Skeletal muscle cell (primary cell): ENCODE measurements at regions not wholly inside any gene's neighbourhood (a gene's known extent, or its start where the extent isn't known, plus 50 kb on each side); places are given as distances from the start of the nearest gene placed in this dataset.
A peak's percentile ranks its signal among the peaks of the same experiment; 100 is the strongest.

Experiments
- DNase-seq: peaks from one replicate; pipeline ENCODE4 v3.0.0-alpha.2; 2010; ENCODE audit warnings: low read depth
- H3K4me3 ChIP-seq: 2 replicates; pipeline ENCODE4 v1.5.1; 2011; ENCODE audit warnings: low read depth, mild to moderate bottlenecking, control low read depth, low read length, moderate library complexity

DNA sequence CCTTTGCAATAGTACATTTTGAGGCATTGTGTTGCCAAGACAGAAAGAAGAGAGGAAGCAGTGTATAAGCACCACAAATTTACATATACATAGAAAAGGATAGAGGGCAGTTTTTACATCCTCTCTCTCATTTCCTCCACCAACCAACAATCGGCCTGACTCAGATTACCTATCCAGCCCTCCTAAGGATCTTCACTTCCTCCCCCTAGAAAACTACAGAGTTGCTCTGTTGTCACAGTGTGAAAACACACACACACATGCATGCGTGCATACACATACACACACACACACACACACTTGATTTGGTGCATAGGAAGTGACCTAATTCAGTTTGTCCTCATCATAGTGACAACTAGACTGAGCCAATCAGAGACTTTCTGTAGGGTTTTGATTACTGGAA is 98.8 kb upstream of the SPRY1 start:
- DNase-seq, result no peak
- no peak overlapping the region for H3K4me3 ChIP-seq

DNA sequence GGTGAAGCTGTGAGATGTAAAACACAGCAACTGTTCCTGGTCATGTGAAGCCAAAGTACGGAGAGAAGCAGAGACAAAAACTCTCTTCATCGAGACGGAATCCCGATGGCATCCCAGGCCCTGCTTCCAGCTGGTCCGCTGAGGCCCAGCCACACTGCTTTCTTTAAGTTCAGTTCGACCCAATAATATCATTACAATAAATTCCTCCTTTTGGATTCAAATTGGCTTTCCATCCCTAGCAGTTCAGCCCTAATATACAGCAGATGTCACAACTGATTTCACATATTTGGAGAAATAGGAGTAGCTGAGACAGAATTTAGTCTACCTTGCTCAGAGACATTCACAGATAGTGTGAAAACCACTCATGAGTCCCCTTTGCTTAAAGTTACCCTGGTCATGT is 98.3 kb upstream of the SPRY1 start:
- no peak overlapping the region for H3K4me3 ChIP-seq
- no peak for DNase-seq

DNA sequence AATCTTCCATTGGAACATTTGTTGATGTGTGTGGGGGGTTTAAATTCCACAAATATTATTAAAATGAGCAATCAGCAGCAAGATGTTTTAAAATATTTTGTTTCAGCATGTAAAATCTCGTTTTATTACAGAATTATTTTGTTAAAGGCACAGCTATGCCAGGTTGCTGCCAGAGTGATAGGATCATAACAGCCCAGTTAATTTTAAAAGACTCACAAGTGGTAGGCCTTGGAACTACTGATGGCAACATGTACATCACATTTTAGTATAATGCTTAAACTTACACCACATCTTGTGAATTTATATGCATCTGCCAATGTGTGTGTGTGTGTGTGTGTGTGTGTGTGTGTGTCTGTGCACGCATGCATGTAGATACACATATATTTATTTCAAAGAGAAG is 97.8 kb upstream of the SPRY1 start:
- no peak overlapping the region for H3K4me3 ChIP-seq
- DNase-seq, result no peak

DNA sequence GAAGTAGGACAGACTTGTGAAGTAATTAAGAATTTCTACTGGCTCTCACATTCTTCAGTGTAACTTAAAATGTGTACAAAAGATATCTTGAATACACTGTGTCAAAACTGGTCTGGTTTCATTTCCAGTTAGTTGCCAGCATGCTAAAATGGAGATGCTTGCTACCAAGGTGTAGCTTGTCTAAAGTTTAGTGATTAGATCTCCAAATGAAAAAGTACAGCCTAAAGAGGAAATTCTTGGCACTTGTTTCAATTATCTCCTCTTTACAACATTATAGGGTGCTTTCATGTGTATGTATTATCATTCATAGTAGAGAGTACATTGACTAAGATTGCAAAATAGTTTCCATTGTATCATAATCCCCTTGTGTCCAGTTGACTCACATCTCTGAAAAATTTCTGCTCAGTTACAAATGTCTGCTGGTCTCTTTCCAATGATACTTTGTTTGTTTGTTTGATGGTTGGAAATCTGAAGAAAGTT is 97.3 kb upstream of the SPRY1 start:
- H3K4me3 ChIP-seq, result no peak overlapping the region
- DNase-seq, result peak; percentile 79

DNA sequence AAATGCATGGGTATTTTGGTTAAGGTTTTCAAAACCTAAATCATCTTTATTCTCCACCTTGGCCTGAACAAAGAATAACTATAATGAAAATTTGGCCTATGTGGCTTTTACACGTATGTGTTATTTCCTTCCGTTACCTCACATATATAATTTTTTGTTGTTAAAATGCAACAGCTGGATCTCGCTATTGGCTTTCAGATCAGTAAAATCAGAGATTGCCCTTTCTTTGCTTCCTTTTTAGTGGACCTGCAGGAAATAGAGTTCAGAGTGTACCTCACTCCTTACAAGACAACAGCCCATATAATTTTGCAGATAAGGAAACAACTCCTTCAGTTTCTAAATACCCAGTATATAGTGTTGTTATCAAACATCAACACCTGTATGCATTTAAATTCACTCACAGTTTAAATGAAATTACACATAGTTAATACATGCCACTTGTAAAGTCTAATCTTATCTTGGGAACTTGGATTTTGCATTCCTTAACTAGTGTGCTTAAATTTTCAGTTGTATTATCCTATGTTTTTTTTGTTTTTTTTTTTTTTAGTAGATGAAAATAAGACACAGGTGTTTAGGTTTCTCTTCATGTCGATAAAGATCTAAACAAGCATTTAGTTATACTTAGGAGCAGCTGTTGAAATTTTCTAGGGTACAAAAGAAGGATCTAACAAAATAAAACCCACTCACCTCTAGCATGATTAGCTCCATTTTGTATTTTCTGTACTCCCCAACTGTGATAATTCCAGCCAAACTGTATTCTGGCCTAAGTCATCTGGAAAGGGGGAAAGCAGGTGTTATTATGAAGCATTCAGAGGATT is 96.2 kb upstream of the SPRY1 start:
- DNase-seq, result no peak
- H3K4me3 ChIP-seq, result no peak overlapping the region

DNA sequence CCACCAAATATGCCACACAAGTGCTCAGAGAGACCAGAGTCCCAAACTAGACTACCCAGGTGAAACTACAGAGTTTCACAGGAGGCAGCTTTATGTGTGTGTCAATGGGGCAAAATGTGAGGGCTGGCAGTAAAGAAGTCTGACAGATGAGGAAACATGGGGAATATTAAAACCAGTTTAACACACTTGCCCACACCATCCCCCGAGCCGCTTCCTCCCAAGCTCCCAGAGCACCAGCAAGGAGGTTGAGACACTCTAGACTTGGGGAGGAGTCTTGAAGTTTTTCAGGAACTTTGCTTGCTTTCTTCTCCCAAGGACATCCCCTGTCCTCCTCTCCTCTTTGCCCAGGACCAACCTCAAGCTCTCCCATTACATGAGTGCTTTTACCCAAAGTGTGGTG is 94.7 kb upstream of the SPRY1 start:
- no peak for DNase-seq
- H3K4me3 ChIP-seq, result no peak overlapping the region

DNA sequence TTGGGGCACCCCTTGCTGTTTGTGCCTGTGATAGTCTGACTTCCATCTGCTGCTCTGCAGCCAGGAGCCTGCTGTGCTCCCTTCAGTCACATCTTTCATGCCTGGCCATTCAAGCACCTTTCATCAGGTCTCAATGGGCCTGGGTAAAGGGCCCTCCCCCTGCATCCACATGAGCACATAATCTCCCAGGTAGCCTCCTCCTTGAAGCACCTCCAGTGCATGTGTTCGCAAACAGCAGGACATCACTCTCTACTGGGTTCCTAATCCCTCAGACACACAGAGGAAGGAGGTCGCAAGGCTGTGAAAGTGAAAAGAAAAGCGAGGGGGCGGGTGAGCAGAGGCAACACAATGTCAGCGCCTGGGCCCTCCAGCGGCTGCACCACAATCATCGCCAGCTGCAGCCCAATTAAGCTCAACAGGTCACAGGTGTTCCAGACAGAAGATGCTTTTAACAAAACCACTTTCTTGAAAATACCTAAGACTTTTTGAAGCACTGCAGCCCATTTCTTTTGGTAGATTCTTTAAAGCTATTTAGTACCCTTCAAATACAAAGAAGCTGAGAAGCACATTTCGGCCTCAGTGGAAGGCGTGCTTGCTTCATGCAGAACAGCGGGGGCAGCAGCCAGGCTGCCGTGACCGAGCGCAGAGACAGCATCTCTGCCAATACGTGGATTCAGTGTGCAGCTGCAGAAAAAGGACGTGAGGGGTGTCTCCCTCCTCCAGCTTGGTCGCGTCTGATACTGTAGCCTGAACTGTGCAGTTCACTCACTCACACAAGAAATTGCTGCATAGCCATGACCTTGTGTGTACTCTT is 92.2 kb upstream of the SPRY1 start:
- no peak overlapping the region for H3K4me3 ChIP-seq
- no peak for DNase-seq

DNA sequence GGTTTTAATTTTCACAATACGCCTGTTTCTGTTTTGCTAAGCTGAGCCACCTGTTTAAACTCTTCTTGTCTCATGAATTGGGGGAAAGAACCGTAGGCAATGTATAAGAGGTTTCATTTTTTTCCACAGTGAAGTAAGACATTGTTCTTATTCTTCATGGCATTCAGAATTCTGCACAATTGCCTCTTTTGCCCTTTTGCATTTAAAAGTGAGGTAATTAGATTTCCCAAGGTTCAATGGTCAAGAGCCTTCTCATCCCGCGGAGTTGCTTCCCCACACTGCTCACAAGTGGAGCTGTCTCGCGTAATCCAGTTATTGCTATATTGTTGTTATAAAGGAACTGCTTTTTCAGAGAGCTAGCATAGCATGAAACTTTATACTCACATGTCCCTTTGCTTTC is 90.9 kb upstream of the SPRY1 start:
- no peak overlapping the region for H3K4me3 ChIP-seq
- DNase-seq, result no peak

DNA sequence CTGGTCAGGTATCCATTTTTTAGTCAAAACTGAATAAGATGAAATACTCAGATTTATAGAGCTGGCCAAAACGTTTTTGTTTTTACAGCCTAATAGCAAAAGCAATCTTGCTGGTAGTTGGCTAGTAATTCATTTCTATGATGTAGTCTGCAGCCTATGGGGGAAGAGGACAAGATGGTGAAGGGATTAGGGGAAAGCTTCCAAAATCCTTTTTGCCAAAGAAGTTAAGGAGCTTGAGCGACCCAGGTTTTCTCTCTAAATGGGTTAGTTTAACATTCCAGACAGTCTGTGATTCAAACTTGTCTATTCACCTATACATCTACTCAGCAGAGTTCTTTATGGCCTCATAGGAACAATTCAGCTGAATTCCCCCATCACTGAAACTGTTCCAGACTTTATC is 89.8 kb upstream of the SPRY1 start:
- no peak for DNase-seq

DNA sequence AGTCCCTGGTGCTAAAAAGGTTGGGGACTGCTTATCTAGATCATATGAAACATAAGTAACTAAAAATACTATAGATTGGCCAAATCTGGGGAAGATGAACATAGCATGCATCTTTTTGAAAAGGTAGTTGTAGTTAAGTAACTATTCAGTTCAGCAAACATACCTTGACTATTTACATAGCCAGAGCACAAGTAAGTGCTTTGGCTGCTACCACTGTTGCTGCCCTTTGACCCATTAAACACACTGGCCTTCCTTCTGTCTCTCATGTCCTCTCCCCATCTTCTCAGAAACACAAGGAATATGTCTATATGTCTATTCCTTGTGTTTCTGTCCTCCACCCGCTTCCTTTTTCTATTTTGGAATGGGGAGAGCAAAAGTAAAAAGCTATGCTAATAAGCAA is 87.9 kb upstream of the SPRY1 start:
- no peak for DNase-seq
- H3K4me3 ChIP-seq, result no peak overlapping the region

More for the DNA sequence above, 89.8 kb upstream of the SPRY1 start:
- no peak overlapping the region for H3K4me3 ChIP-seq

DNA sequence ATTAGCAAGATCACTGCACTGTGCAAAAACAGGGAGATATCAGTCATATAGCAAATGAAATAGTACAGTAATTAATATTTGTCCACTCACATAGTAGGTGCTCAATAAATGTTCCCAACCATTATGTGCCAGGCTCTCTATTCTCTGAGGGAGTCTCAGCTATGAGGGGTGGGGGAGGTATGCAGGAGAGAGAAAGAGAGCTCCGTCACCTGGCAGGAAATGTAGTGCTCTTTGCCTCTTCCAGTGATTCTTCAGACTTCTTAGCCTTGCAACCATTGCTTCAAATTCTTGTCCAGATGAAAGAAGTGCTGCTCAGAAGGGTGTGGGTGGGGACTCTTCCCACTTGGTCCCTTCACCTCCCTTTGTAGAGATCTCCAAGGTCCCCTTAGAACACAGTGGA is 84.5 kb upstream of the SPRY1 start:
- DNase-seq, result no peak
- no peak overlapping the region for H3K4me3 ChIP-seq

DNA sequence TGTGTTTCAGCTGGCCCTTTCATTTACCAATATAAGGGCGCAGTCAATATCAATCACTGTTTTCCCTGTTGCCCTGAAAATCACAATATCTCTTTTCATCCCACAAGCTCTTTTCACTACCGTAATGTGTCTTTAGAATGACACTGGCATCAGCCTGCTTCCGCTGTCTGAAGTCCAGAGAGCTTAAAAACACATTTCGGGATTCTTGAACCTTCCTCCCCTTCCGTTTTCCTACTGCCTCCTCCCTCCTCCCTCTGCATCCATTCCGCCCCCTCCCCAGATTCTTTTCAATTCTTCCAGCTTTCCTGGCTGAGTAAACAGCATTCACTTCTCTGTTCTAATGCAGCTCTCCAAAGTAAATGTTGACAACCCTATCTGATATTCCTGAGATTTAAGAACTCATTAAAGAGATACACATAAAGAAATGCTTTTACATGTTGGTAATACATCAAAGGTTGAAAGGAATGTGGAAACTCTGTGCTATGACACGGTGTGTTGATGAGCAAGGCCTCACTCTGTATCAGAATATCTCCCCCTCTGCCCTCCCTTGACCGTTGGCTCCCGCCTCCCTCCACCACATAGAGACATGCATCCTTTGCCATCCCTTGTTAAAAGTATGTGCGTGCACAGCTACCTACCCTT is 83.5 kb upstream of the SPRY1 start:
- no peak for DNase-seq
- H3K4me3 ChIP-seq, result no peak overlapping the region

DNA sequence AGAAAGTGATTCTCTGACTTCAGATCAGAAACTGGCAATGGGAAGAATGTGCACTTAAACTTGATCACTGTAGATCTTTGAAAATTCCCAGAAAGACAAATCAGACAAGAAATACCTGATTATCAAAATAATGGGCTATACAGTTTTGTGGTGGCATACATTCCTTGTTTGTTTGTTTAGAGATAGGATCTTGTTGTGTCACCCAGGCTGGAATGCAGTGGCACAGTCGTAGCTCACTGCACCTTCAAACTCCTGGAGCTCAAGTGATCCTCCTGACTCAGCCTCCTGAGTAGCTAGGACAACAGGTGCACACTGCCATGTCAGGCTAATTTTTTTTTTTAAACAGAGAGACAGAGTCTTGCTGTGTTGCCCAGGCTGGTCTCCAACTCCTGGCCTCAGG is 81.0 kb upstream of the SPRY1 start:
- DNase-seq, result no peak
- no peak overlapping the region for H3K4me3 ChIP-seq

DNA sequence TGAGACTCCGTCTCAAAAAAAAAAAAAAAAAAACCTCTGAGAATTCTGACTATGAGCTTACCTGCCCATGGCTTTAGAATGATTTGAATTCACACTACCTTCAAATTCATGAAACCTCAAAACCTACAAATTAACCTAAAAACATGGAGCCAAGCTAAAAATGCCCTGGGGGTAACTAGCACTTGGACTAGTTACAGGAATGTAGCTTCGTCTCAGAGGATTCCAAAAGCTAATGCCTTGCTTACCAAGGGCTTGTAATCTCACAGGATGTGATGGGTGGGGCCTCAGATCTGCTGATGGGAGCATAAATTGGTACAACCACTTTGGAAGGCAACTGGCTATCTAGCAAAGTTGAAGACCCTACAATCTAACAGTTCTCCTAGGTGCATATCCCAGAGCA is 79.4 kb upstream of the SPRY1 start:
- no peak for DNase-seq
- H3K4me3 ChIP-seq, result no peak overlapping the region

DNA sequence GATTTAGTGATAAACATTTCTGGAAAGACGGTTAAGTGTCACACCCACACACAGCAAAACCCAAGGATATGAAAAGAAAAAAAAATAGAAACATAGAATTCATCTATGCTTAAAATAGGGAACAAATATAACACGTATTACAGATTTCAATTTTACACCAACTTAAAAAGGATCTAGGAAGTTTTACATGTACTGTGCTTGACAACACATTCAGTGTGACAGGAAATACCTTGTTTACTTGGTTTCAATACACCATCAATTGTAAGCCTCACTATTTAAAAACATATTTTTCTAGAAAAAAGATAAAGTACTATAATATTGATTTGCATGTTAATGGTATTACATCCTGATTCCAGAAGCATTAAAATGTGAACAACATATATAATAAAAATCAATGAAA is 77.0 kb upstream of the SPRY1 start:
- no peak for DNase-seq
- H3K4me3 ChIP-seq, result no peak overlapping the region

DNA sequence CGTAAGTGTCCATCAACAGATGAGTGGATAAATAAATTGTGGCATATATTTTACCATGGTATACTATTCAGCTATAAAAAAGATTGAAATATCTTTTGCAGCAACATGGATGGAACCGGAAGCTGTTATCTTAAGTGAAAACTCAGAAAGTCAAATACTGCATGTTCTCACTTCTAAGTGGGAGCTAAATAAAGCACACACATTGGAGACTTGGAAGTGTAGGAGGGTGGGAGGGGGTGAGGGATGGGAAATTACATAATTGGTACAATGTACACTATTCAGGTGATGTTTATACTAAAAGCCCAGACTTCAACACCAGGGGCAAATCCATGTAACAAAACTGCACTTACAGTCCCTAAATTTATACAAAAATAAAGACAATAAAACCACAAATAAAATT is 72.6 kb upstream of the SPRY1 start:
- DNase-seq, result no peak
- H3K4me3 ChIP-seq, result no peak overlapping the region

DNA sequence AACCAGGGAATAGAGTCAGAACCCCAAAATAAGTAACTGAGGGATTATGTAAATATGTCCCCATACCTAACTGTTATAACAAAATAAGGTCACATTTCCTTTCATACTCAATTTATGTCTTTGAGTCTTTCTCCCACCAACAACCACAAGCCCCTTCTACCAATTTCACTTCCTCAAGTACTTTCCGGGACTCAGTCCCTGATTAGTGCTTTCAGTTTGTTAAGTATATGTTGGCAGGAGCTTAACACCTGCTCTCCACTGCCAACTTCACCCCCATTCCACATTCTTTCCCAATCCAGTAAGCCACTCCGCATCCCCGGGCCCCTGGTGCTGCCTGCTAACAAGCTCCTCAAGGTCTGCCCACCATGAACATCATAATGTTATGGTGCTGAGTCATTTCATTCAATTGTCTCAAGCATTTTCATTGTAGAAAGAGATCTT is 71.3 kb upstream of the SPRY1 start:
- no peak overlapping the region for H3K4me3 ChIP-seq
- DNase-seq, result no peak

DNA sequence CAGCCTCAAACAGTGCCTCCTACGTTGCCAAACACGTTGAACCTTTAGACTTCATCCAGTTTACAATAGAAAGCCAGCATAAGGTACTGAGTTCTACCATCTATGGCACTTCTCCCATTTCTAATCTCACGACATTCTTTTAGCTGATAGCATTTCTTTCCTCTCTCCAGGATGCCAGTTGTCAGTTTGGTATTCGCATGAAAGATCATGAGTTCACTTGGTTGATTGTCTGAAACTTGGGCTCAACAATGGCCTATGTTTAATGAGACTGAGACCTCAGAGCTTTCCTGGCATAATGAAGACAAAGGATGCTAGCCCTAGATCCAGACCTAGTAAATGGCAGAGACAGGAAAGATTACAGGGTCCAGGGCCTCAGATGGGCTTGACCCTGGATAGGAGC is 69.2 kb upstream of the SPRY1 start:
- no peak overlapping the region for H3K4me3 ChIP-seq
- no peak for DNase-seq

DNA sequence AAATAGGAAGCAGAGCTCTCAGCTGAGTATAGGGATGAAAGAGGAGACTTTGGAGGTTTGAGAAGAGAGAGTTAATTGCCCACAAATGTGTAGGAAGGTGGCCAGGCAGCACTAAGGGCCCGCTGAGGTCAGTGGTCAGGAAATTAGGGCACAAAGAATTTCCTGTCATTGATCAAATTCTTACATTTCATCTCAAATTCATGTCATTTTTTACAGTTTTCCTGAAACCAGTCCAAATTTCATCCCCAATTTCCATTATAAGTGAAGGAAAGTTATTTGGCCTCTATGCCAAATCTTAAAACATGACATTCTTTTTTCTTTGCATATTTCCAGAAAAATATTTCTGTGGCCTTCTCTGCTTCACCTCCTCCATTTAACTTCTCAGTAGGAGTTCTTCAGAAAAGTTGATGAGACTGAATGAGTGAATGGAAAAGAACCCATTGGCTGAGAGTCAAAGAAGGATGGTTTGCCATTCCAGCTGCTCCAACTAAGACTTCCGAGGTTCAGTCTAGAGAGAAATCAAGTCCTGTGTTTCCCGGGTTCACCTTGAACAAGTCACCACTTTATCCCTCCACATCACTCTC is 68.7 kb upstream of the SPRY1 start:
- no peak overlapping the region for H3K4me3 ChIP-seq
- no peak for DNase-seq

DNA sequence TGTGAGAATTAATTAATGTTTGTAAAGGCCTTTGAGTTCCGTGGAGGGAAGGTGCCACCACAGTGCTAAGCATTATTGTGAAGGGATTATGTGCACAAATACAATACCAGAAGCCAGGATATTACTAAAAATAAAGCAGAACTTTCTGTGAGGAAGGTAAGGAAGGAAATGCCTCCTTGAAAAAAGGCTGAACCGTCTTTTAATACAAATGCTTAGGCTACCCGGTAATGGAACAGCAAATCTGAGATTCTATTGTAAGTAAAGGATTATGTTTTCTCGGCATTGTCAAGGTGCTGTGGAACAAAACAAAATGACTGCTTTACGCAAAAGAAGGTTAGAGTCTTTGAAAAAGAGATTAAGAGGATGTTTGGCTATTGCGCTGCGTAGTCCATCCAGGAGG is 57.9 kb upstream of the SPRY1 start:
- H3K4me3 ChIP-seq, result no peak overlapping the region
- DNase-seq, result no peak
